Suprapubic skin (tissue), 4 donors: ENCODE measurements at regions not wholly inside any gene's neighbourhood (a gene's known extent, or its start where the extent isn't known, plus 50 kb on each side); places are given as distances from the start of the nearest gene placed in this dataset.

ENCODE experiments used
- DNase-seq, 2 donors: peaks; one replicate each; pipeline ENCODE4 v3.0.0-alpha.2; 2019; ENCODE audit warnings: low spot score in 2 of 2
- H3K27ac ChIP-seq: fragments of 200-600 bp; sonication (generic); one replicate; pipeline ENCODE4 v1.5.1; 2019
- H3K27me3 ChIP-seq: fragments of 200-600 bp; sonication (generic); one replicate; pipeline ENCODE4 v1.5.1; 2019
- H3K36me3 ChIP-seq: fragments of 200-600 bp; sonication (generic); one replicate; pipeline ENCODE4 v1.5.1; 2019
- H3K4me1 ChIP-seq: fragments of 200-600 bp; sonication (generic); one replicate; pipeline ENCODE4 v1.5.1; 2019
- H3K4me3 ChIP-seq: fragments of 200-600 bp; sonication (generic); one replicate; pipeline ENCODE4 v1.5.1; 2019; ENCODE audit warnings: mild to moderate bottlenecking
- H3K9me3 ChIP-seq: fragments of 200-600 bp; sonication (generic); one replicate; pipeline ENCODE4 v1.5.1; 2019
- EP300 ChIP-seq: sonication (generic); formaldehyde crosslinking; IDR thresholded peaks from one replicate; pipeline ENCODE4 v1.6.1; 2017; ENCODE audit warnings: antibody characterized with exemption
- POLR2A ChIP-seq, 2 donors: fragments of 450-650 bp; IDR thresholded peaks; one replicate each; pipeline ENCODE4 v1.6.1; 2017; ENCODE audit warnings: antibody characterized with exemption in 2 of 2, mild to moderate bottlenecking in 2 of 2, moderate library complexity in 2 of 2
- POLR2AphosphoS5 ChIP-seq, 3 donors: sonication (generic); formaldehyde crosslinking; IDR thresholded peaks; one replicate each; pipeline ENCODE4 v1.6.1; 2017; ENCODE audit warnings: antibody characterized with exemption in 3 of 3
- WGBS: methylation state at CpG from one replicate; pipeline ENCODE4 v1.1.5; 2018; 5-methylcytosine and 5-hydroxymethylcytosine counted together
- TF ChIP-seq, protein P1 (sequence below), 2 donors: fragments of 200-600 bp in 1 of 2; fragments of 450-650 bp in 1 of 2; sonication (generic) in 1 of 2; IDR thresholded peaks; one replicate each; pipeline ENCODE4 v1.5.1; 2016 to 2019; ENCODE audit warnings: antibody characterized with exemption in 2 of 2, mild to moderate bottlenecking in 1 of 2, moderate library complexity in 1 of 2

DNA sequence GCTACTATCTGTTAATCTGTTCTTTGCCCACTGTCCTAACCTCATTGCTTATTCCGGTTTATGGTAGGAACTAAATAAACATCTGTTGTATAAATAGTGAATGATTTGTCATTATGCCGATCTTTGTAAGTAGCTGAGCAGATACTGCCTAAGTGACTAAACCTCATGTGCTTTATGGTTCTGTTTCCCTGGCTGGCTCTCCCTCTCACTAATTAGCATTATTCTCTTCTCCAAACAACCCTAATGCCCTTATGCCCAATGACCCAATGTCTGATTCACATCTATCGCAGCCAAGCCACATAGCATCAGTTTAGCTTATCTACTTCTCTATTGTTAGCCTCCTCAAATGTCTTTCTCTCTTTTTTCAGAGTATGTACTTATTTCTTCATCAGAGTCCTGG, 462.3 kb upstream of the POT1 start:
- Histone ChIP-seq H3K4me3 (no peak overlapping the region), H3K36me3 (no peaks in the 10 kb centered on the region), H3K27ac (no peak overlapping the region), H3K4me1 (no peaks in the 10 kb centered on the region), H3K9me3 (no peaks in the 10 kb centered on the region), H3K27me3 (no peaks in the 10 kb centered on the region)
- no peak for TF ChIP-seq POLR2AphosphoS5 (IDR thresholded peaks at IDR 0.05)
- TF ChIP-seq EP300, result no peak
- TF ChIP-seq, protein P1, sequence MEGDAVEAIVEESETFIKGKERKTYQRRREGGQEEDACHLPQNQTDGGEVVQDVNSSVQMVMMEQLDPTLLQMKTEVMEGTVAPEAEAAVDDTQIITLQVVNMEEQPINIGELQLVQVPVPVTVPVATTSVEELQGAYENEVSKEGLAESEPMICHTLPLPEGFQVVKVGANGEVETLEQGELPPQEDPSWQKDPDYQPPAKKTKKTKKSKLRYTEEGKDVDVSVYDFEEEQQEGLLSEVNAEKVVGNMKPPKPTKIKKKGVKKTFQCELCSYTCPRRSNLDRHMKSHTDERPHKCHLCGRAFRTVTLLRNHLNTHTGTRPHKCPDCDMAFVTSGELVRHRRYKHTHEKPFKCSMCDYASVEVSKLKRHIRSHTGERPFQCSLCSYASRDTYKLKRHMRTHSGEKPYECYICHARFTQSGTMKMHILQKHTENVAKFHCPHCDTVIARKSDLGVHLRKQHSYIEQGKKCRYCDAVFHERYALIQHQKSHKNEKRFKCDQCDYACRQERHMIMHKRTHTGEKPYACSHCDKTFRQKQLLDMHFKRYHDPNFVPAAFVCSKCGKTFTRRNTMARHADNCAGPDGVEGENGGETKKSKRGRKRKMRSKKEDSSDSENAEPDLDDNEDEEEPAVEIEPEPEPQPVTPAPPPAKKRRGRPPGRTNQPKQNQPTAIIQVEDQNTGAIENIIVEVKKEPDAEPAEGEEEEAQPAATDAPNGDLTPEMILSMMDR (IDR thresholded peaks at IDR 0.05), result no peak
- TF ChIP-seq POLR2A (IDR thresholded peaks at IDR 0.05), result no peak
- WGBS, result 77% methylated on average over 3 of the region's 3 CpGs
- no peak for DNase-seq

DNA sequence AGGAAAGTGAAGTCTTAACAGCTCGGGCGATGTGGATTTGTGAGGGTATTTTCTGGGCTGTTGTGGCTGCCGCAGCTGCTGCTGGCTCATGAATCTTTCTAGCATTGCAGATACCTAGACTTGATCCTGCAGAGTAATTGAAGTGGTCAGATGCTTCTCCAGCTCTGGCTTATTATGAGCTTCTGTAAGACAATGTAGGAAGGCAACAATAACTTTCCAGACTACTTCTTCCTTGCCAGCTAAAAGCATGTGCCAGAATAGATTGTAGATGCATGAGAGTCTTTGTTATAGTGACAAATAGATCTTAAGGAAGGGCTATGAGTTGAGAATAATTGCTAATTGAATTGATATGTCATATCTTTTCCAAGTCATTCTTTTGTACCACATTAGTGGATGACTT, 461.4 kb upstream of the POT1 start:
- Histone ChIP-seq H3K27me3 (no peaks in the 10 kb centered on the region), H3K4me1 (no peaks in the 10 kb centered on the region), H3K27ac (no peak overlapping the region), H3K4me3 (no peak overlapping the region), H3K9me3 (no peaks in the 10 kb centered on the region), H3K36me3 (no peaks in the 10 kb centered on the region)
- TF ChIP-seq POLR2A (IDR thresholded peaks at IDR 0.05) (no peak), POLR2AphosphoS5 (IDR thresholded peaks at IDR 0.05) (no peak), EP300 (no peak)
- TF ChIP-seq, protein P1 (IDR thresholded peaks at IDR 0.05), result no peak
- DNase-seq, result no peak
- 43% methylated on average over 3 of the region's 3 CpGs for WGBS

DNA sequence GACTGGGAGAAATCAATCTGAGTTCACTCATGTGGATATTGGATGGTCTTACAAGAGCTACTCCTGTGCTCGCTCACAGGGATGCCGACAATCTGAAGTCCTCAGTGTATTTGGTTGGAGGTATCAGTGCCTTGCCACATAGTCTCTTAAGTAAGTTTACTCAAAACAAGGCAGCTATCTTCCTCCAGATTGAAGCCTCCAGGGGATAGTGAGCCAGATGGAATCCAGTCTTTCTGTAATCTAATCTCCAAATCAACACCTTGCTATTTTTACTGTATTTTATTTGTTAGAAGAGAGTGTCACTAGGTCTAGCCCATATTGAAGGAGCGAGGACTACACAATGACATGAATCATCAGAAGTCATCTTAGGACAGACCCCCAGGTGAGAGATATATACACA, 456.6 kb upstream of the POT1 start:
- no peaks in the 10 kb centered on the region for H3K36me3 ChIP-seq
- TF ChIP-seq, protein P1 (IDR thresholded peaks at IDR 0.05), result no peak
- TF ChIP-seq EP300 (no peak), POLR2AphosphoS5 (IDR thresholded peaks at IDR 0.05) (no peak), POLR2A (IDR thresholded peaks at IDR 0.05) (no peak)
- no peaks in the 10 kb centered on the region for H3K4me1 ChIP-seq
- H3K9me3 ChIP-seq, result peaks cover 5% of the 10 kb centered on the region
- no peak for DNase-seq
- WGBS, result 56% methylated on average over 3 of the region's 3 CpGs
- no peaks in the 10 kb centered on the region for H3K27me3 ChIP-seq
- no peak overlapping the region for H3K27ac ChIP-seq
- H3K4me3 ChIP-seq, result no peak overlapping the region

DNA sequence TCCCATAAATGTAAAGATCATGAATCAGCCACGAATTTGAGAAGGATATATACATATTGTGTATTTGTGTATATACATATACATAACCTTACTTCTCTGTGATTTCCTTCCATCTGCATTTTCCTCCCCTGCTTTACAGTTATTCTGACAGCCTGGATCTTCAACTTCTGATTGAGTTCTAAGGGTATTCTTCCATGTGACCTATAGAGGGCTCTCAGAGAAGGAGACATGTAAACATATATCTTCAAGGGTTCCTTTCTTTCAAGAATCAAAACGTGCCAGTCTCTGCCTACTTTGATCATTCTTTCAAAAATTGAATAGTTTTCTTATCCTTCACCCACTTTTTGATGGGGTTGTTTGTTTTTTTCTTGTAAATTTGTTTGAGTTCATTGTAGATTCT, 453.7 kb upstream of the POT1 start:
- Histone ChIP-seq H3K4me3 (no peak overlapping the region), H3K27ac (no peak overlapping the region), H3K4me1 (no peaks in the 10 kb centered on the region), H3K9me3 (peaks cover 5% of the 10 kb centered on the region), H3K36me3 (no peaks in the 10 kb centered on the region), H3K27me3 (no peaks in the 10 kb centered on the region)
- TF ChIP-seq EP300 (no peak), POLR2AphosphoS5 (IDR thresholded peaks at IDR 0.05) (no peak), POLR2A (IDR thresholded peaks at IDR 0.05) (no peak)
- TF ChIP-seq, protein P1 (IDR thresholded peaks at IDR 0.05), result no peak
- DNase-seq, result no peak
- WGBS, result 34% methylated on average over 2 of the region's 2 CpGs

DNA sequence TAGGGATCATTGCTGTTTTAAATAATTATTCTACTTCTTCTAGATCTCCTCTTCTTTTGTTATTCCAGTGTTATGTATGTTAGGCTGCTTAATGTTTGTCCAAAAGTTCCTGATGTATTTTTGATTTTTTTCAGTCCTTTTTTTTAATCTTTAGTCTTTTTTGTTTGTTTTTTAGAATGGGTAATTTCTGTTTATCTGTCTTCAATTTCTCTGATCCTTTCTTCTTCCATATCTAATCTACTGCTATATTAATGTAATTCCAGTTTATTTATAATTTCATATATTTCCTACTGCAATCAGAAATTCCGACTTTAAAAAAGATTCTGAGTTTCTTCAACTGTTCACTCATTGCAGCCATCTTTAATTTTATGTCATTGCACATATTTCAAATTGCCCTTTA, 452.8 kb upstream of the POT1 start:
- H3K27ac ChIP-seq, result no peak overlapping the region
- no peaks in the 10 kb centered on the region for H3K27me3 ChIP-seq
- DNase-seq, result no peak
- no peak overlapping the region for H3K4me3 ChIP-seq
- WGBS, result 82% methylated on average over 1 of the region's 1 CpG
- H3K36me3 ChIP-seq, result no peaks in the 10 kb centered on the region
- no peak for TF ChIP-seq EP300
- TF ChIP-seq POLR2AphosphoS5 (IDR thresholded peaks at IDR 0.05), result no peak
- TF ChIP-seq, protein P1 (IDR thresholded peaks at IDR 0.05), result no peak
- no peak for TF ChIP-seq POLR2A (IDR thresholded peaks at IDR 0.05)
- peaks cover 5% of the 10 kb centered on the region for H3K9me3 ChIP-seq
- H3K4me1 ChIP-seq, result no peaks in the 10 kb centered on the region
